NOMO-1 (cell line): ENCODE measurements at regions not wholly inside any gene's neighbourhood (a gene's known extent, or its start where the extent isn't known, plus 50 kb on each side); places are given as distances from the start of the nearest gene placed in this dataset.

ENCODE experiments used
- DNase-seq, 2 experiments: peaks; one replicate each; lab custom pipeline; 2025; ENCODE audit not compliant: unreplicated experiment in 2 of 2; lab: John Stamatoyannopoulos, UW

GRCh38 chr6:9431945-9432344 lies 982.9 kb downstream of the TFAP2A start:
- no peak for DNase-seq

- no peak for DNase-seq
Observed at GRCh38 chr6:9428421-9429172, 986.3 kb downstream of the TFAP2A start.

GRCh38 chr6:9422138-9422537 lies 986.8 kb upstream of the SLC35B3 start:
- no peak for DNase-seq

- no peak for DNase-seq
Observed at GRCh38 chr6:9420316-9421015, 985.1 kb upstream of the SLC35B3 start.

- DNase-seq = no peak
Observed at GRCh38 chr6:9417400-9417799, 982.1 kb upstream of the SLC35B3 start.

- DNase-seq = peak; percentile 33 to 36
Observed at GRCh38 chr6:9412951-9413559, 977.7 kb upstream of the SLC35B3 start.

- DNase-seq = no peak
Observed at GRCh38 chr6:9409126-9409525, 973.8 kb upstream of the SLC35B3 start.

- DNase-seq = no peak
Observed at GRCh38 chr6:9408402-9409117, 973.2 kb upstream of the SLC35B3 start.

- no peak for DNase-seq
Observed at GRCh38 chr6:9405825-9406224, 970.5 kb upstream of the SLC35B3 start.

- no peak for DNase-seq
Observed at GRCh38 chr6:9405369-9405768, 970.0 kb upstream of the SLC35B3 start.

GRCh38 chr6:9404351-9405146 lies 969.2 kb upstream of the SLC35B3 start:
- DNase-seq = no peak

- DNase-seq = no peak
Observed at GRCh38 chr6:9403736-9404135, 968.4 kb upstream of the SLC35B3 start.

- no peak for DNase-seq
Observed at GRCh38 chr6:9401960-9402359, 966.6 kb upstream of the SLC35B3 start.

GRCh38 chr6:9399916-9400315 lies 964.6 kb upstream of the SLC35B3 start:
- no peak for DNase-seq

GRCh38 chr6:9398767-9399373 lies 963.5 kb upstream of the SLC35B3 start:
- no peak for DNase-seq

- DNase-seq = no peak
Observed at GRCh38 chr6:9398071-9398766, 962.9 kb upstream of the SLC35B3 start.

- no peak for DNase-seq
Observed at GRCh38 chr6:9388596-9388995, 953.3 kb upstream of the SLC35B3 start.

GRCh38 chr6:9380568-9380967 lies 945.2 kb upstream of the SLC35B3 start:
- DNase-seq = no peak

- DNase-seq = no peak
Observed at GRCh38 chr6:9373308-9373707, 938.0 kb upstream of the SLC35B3 start.
